Stimulated activated naive CD8-positive, alpha-beta T cell treated with anti-CD3 and anti-CD28 coated beads, Interleukin-15, amount 100 ng/mL, for 72 hours (primary cell): ENCODE measurements at regions not wholly inside any gene's neighbourhood (a gene's known extent, or its start where the extent isn't known, plus 50 kb on each side); places are given as distances from the start of the nearest gene placed in this dataset.

Experiments used
- ATAC-seq: fragments of 150-1000 bp; cut with Tn5 transposase; 2 replicates; pipeline ENCODE4 v1.10.0; 2021; ENCODE audit warnings: mild to moderate bottlenecking, moderate library complexity
- DNase-seq, 2 donors: peaks; one replicate each; pipeline ENCODE4 v3.0.0; 2021 to 2022
- H3K27ac Mint-ChIP-seq, 2 donors: one replicate each; pipeline ENCODE4 v1.8.0; 2022; ENCODE audit warnings: mild to moderate bottlenecking in 2 of 2, mixed read lengths in 2 of 2, moderate library complexity in 2 of 2
- H3K27me3 Mint-ChIP-seq: one replicate; pipeline ENCODE4 v1.8.0; 2022; ENCODE audit warnings: mixed read lengths
- H3K4me1 Mint-ChIP-seq: one replicate; pipeline ENCODE4 v1.8.0; 2022; ENCODE audit warnings: mild to moderate bottlenecking, mixed read lengths
- H3K4me3 Mint-ChIP-seq, 2 donors: one replicate each; pipeline ENCODE4 v1.8.0; 2022; ENCODE audit warnings: mild to moderate bottlenecking in 2 of 2, mixed read lengths in 2 of 2, moderate library complexity in 1 of 2
- H3K9me3 Mint-ChIP-seq, 2 donors: one replicate each; pipeline ENCODE4 v1.8.0; 2022; ENCODE audit warnings: mixed read lengths in 2 of 2

GRCh38 chr3:117129516-117129915 lies 419.9 kb downstream of the TUSC7 start:
- ATAC-seq: no peak
- Mint-ChIP-seq H3K4me1 (no peaks in the 10 kb centered on the region), H3K4me3 (no peak overlapping the region), H3K27me3 (no peaks in the 10 kb centered on the region), H3K27ac (no peak overlapping the region), H3K9me3 (peaks cover 0 to 8% of the 10 kb centered on the region in 2 donors)
- DNase-seq: no peak

- peaks cover 0 to 8% of the 10 kb centered on the region in 2 donors for H3K9me3 Mint-ChIP-seq
Observed at GRCh38 chr3:117130222-117130621, 420.6 kb downstream of the TUSC7 start.

GRCh38 chr3:117131259-117131658 lies 421.7 kb downstream of the TUSC7 start:
- no peak for ATAC-seq
- no peaks in the 10 kb centered on the region for H3K4me1 Mint-ChIP-seq

More at GRCh38 chr3:117130222-117130621, 420.6 kb downstream of the TUSC7 start:
- ATAC-seq: no peak
- no peaks in the 10 kb centered on the region for H3K4me1 Mint-ChIP-seq
- no peaks in the 10 kb centered on the region for H3K27me3 Mint-ChIP-seq
- H3K4me3 Mint-ChIP-seq: no peak overlapping the region
- no peak for DNase-seq
- no peak overlapping the region for H3K27ac Mint-ChIP-seq

DNA sequence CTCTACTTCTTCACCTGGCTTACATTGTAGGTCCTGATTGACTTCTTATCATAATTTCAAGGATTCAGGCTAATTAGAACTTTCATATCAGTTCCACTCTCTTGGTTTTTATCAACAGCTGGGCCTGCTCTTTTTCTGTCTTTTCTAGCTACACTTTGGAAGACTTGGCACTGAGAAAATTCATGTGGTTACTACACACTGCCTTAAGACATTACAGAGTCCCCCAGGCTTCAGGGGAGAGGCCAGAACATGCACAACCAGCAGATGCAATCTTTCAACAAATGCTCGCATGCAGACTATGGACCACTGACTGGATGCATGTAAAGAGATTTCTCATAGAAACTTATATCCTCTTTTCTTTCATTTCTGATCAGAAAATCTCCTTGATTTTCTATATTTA lies 423.5 kb downstream of the TUSC7 start:
- Mint-ChIP-seq H3K27ac (no peak overlapping the region), H3K27me3 (no peaks in the 10 kb centered on the region), H3K4me3 (no peak overlapping the region), H3K4me1 (no peaks in the 10 kb centered on the region), H3K9me3 (peaks cover 0 to 8% of the 10 kb centered on the region in 2 donors)
- ATAC-seq (no peak), DNase-seq (no peak)

More at GRCh38 chr3:117131259-117131658, 421.7 kb downstream of the TUSC7 start:
- DNase-seq: no peak
- H3K27me3 Mint-ChIP-seq: no peaks in the 10 kb centered on the region
- H3K27ac Mint-ChIP-seq: no peak overlapping the region
- peaks cover 0 to 8% of the 10 kb centered on the region in 2 donors for H3K9me3 Mint-ChIP-seq
- no peak overlapping the region for H3K4me3 Mint-ChIP-seq

DNA sequence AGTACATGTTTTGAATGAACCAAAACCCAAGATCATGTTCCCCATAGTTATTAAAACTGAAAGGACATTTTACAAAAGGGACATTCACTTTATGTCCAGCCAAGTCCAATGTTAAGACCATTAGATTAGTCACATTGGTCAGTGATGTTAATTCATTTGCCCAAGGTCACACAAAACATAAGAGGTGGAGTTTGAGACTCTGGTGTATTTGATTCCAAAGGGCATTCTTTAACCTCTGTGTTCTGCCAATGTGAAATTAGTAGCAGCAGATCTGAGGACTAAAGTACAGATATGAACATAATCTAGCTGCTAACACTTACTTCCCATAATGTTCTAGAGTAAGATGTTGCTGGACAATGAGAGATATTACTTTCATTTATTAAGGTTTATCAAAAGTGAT lies 425.6 kb downstream of the TUSC7 start:
- no peaks in the 10 kb centered on the region for H3K27me3 Mint-ChIP-seq
- DNase-seq: no peak
- no peak overlapping the region for H3K4me3 Mint-ChIP-seq
- H3K4me1 Mint-ChIP-seq: no peaks in the 10 kb centered on the region
- H3K27ac Mint-ChIP-seq: no peak overlapping the region
- peaks cover 0 to 15% of the 10 kb centered on the region in 2 donors for H3K9me3 Mint-ChIP-seq
- no peak for ATAC-seq

- no peaks in the 10 kb centered on the region for H3K4me1 Mint-ChIP-seq
- H3K9me3 Mint-ChIP-seq: peaks cover 0 to 11% of the 10 kb centered on the region in 2 donors
- no peak for ATAC-seq
- H3K27me3 Mint-ChIP-seq: no peaks in the 10 kb centered on the region
- no peak for DNase-seq
- no peak overlapping the region for H3K4me3 Mint-ChIP-seq
- no peak overlapping the region for H3K27ac Mint-ChIP-seq
Observed at GRCh38 chr3:117136003-117136402, 426.4 kb downstream of the TUSC7 start.

DNA sequence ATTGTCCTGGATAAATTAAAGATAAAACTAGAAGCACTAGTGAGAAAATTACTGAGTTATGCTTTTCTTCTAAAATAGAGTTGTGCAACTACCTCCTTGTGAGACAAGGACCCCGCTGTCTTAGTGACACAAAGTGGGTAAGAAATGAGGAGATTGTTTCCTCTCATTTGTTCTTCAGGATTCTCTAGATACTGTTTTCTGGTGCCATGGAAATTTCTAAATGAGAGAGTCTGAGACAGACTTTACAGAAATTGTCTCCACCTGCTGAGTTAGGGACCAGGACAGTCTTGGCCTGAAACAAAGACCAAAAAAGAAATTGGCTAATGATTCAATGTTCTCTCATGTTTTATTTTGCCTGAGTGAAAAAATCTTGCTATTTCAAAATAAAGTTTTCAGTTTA lies 427.5 kb downstream of the TUSC7 start:
- Mint-ChIP-seq H3K4me3 (no peak overlapping the region), H3K9me3 (peaks cover 0 to 7% of the 10 kb centered on the region in 2 donors), H3K27ac (no peak overlapping the region), H3K27me3 (no peaks in the 10 kb centered on the region), H3K4me1 (no peaks in the 10 kb centered on the region)
- no peak for DNase-seq
- ATAC-seq: no peak

DNA sequence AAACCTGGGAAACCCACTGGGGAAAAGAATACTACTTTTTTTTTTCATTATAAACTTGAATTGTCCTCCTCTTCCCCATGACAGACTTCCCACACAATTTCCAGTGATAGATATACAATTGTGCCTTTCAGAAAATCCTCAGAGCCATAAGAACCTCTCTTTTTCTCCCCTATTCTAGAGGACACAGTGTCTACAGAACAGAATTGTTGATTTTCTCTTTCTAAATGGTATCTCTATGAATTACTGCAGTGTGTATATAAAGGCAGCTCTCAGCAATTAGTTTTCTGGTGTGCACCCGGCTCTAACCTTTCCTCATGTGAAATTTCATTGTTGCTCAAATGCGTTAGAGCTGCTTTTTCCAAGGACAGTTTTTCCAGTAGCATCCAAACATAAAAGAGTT lies 430.1 kb downstream of the TUSC7 start:
- Mint-ChIP-seq H3K27ac (no peak overlapping the region), H3K4me1 (no peaks in the 10 kb centered on the region), H3K9me3 (peaks cover 0 to 7% of the 10 kb centered on the region in 2 donors), H3K27me3 (no peaks in the 10 kb centered on the region), H3K4me3 (no peak overlapping the region)
- ATAC-seq (no peak), DNase-seq (no peak)

GRCh38 chr3:117141812-117142211 lies 432.2 kb downstream of the TUSC7 start:
- Mint-ChIP-seq H3K27me3 (no peaks in the 10 kb centered on the region), H3K9me3 (peaks cover 0 to 12% of the 10 kb centered on the region in 2 donors), H3K4me3 (no peak overlapping the region), H3K4me1 (no peaks in the 10 kb centered on the region), H3K27ac (no peak overlapping the region)
- ATAC-seq (no peak), DNase-seq (no peak)

- DNase-seq (no peak), ATAC-seq (no peak)
- H3K4me1 Mint-ChIP-seq: no peaks in the 10 kb centered on the region
- H3K27ac Mint-ChIP-seq: no peak overlapping the region
- H3K27me3 Mint-ChIP-seq: no peaks in the 10 kb centered on the region
- H3K4me3 Mint-ChIP-seq: no peak overlapping the region
- H3K9me3 Mint-ChIP-seq: peaks cover 0 to 5% of the 10 kb centered on the region in 2 donors
Observed at GRCh38 chr3:117144853-117145252, 435.3 kb downstream of the TUSC7 start.

GRCh38 chr3:117145677-117146076 lies 436.1 kb downstream of the TUSC7 start:
- Mint-ChIP-seq H3K27me3 (no peaks in the 10 kb centered on the region), H3K4me1 (no peaks in the 10 kb centered on the region), H3K9me3 (peaks cover under 1 to 6% of the 10 kb centered on the region in 2 donors), H3K4me3 (no peak overlapping the region), H3K27ac (no peak overlapping the region)
- ATAC-seq (no peak), DNase-seq (no peak)

- ATAC-seq: no peak
- no peak overlapping the region for H3K4me3 Mint-ChIP-seq
Observed at GRCh38 chr3:117146571-117146970, 437.0 kb downstream of the TUSC7 start.

GRCh38 chr3:117149584-117149983 lies 440.0 kb downstream of the TUSC7 start:
- Mint-ChIP-seq H3K27me3 (no peaks in the 10 kb centered on the region), H3K27ac (no peak overlapping the region), H3K9me3 (peaks cover 16 to 26% of the 10 kb centered on the region in 2 donors), H3K4me1 (no peaks in the 10 kb centered on the region), H3K4me3 (no peak overlapping the region)
- DNase-seq: no peak
- ATAC-seq: no peak

More at GRCh38 chr3:117146571-117146970, 437.0 kb downstream of the TUSC7 start:
- H3K27ac Mint-ChIP-seq: no peak overlapping the region
- no peaks in the 10 kb centered on the region for H3K4me1 Mint-ChIP-seq
- H3K9me3 Mint-ChIP-seq: peaks cover 6 to 15% of the 10 kb centered on the region in 2 donors
- no peaks in the 10 kb centered on the region for H3K27me3 Mint-ChIP-seq
- DNase-seq: no peak

GRCh38 chr3:117150628-117151027 lies 441.0 kb downstream of the TUSC7 start:
- DNase-seq: no peak
- Mint-ChIP-seq H3K27ac (no peak overlapping the region), H3K27me3 (no peaks in the 10 kb centered on the region), H3K9me3 (peaks cover 16 to 26% of the 10 kb centered on the region in 2 donors), H3K4me1 (no peaks in the 10 kb centered on the region), H3K4me3 (no peak overlapping the region)
- no peak for ATAC-seq

DNA sequence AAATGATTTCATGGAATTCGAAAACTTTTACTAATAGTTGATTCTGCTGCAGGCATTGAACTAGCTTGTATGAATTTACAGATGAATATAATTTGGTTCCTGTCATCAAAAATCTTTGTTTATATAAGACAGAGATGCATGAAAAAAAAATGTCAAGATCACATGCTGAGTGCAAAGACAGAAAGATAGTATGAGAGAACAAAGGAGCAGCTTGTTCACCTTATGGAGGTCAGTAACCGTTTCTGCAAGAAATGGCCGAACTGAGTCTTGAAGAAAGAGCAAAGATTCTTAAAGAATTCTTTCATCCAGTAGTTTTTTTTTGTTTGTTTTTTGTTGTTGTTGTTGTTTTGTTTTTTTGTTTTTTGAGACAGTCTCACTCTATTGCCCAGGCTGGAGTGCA lies 450.6 kb downstream of the TUSC7 start:
- no peaks in the 10 kb centered on the region for H3K4me1 Mint-ChIP-seq
- H3K4me3 Mint-ChIP-seq: no peak overlapping the region
- no peak for ATAC-seq
- H3K27ac Mint-ChIP-seq: no peak overlapping the region
- no peaks in the 10 kb centered on the region for H3K27me3 Mint-ChIP-seq
- no peak for DNase-seq
- peaks cover under 1 to 4% of the 10 kb centered on the region in 2 donors for H3K9me3 Mint-ChIP-seq

DNA sequence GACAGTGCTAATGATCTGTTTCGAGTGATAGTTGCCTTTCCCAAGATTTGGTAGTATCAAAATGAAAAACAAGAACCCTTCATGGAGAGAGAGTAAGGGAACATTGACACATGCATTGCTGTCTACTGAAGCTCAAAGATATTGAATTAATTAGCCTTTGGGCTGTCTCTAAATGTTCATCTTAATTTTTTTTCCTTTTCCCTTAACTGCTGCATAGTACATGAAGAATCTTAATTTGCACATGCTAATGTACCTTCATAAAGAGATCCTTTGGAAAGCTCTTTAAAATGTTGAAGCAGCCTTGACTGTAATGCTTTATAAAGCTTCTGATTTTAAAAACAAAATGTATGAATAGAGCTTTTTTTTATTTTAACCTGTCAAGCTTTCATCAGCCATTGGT lies 452.2 kb downstream of the TUSC7 start:
- H3K4me1 Mint-ChIP-seq: no peaks in the 10 kb centered on the region
- H3K27ac Mint-ChIP-seq: no peak overlapping the region
- ATAC-seq (no peak), DNase-seq (no peak)
- no peak overlapping the region for H3K4me3 Mint-ChIP-seq
- H3K9me3 Mint-ChIP-seq: peaks cover 0 to 7% of the 10 kb centered on the region in 2 donors
- H3K27me3 Mint-ChIP-seq: no peaks in the 10 kb centered on the region

- H3K9me3 Mint-ChIP-seq: peaks cover 0 to 7% of the 10 kb centered on the region in 2 donors
- no peak overlapping the region for H3K27ac Mint-ChIP-seq
- no peaks in the 10 kb centered on the region for H3K4me1 Mint-ChIP-seq
- H3K27me3 Mint-ChIP-seq: no peaks in the 10 kb centered on the region
- ATAC-seq (no peak), DNase-seq (no peak)
- no peak overlapping the region for H3K4me3 Mint-ChIP-seq
Observed at GRCh38 chr3:117165176-117165575, 455.6 kb downstream of the TUSC7 start.
